Mesothelial cell of epicardium (in vitro differentiated cells): ENCODE measurements at regions not wholly inside any gene's neighbourhood (a gene's known extent, or its start where the extent isn't known, plus 50 kb on each side); places are given as distances from the start of the nearest gene placed in this dataset.

Source experiments
- DNase-seq, 2 experiments: peaks; one replicate each; pipeline ENCODE4 v3.0.0; 2021; ENCODE audit warnings: low spot score in 2 of 2; ENCODE audit not compliant: unreplicated experiment in 2 of 2
- H3K27ac Mint-ChIP-seq: 2 replicates; pipeline ENCODE4 v1.8.0; 2021; ENCODE audit warnings: mixed read lengths
- H3K27me3 Mint-ChIP-seq: 2 replicates; pipeline ENCODE4 v1.8.0; 2021; ENCODE audit warnings: low read depth, mixed read lengths
- H3K36me3 Mint-ChIP-seq: 2 replicates; pipeline ENCODE4 v1.8.0; 2021; ENCODE audit warnings: mixed read lengths
- H3K4me1 Mint-ChIP-seq: 2 replicates; pipeline ENCODE4 v1.8.0; 2021; ENCODE audit warnings: mixed read lengths
- H3K4me3 Mint-ChIP-seq: 2 replicates; pipeline ENCODE4 v1.8.0; 2021; ENCODE audit warnings: mild to moderate bottlenecking, moderate library complexity, mixed read lengths
- H3K9me3 Mint-ChIP-seq: 2 replicates; pipeline ENCODE4 v1.8.0; 2021; ENCODE audit warnings: mixed read lengths
- CTCF ChIP-seq: fragments of 200-600 bp; sonication (generic); IDR thresholded peaks from one replicate; pipeline ENCODE4 v1.5.0; 2021; ENCODE audit warnings: antibody characterized with exemption; ENCODE audit not compliant: unreplicated experiment

- Mint-ChIP-seq H3K9me3 (no peaks in the 10 kb centered on the region), H3K27me3 (peaks cover 21% of the 10 kb centered on the region), H3K4me1 (no peaks in the 10 kb centered on the region), H3K36me3 (no peaks in the 10 kb centered on the region), H3K27ac (no peak overlapping the region), H3K4me3 (no peak overlapping the region)
- no peak for DNase-seq
- TF ChIP-seq CTCF, result no peak
These were observed 81.6 kb downstream of the PLXNA1 start for GRCh38 chr3:127064391-127065137.

DNA sequence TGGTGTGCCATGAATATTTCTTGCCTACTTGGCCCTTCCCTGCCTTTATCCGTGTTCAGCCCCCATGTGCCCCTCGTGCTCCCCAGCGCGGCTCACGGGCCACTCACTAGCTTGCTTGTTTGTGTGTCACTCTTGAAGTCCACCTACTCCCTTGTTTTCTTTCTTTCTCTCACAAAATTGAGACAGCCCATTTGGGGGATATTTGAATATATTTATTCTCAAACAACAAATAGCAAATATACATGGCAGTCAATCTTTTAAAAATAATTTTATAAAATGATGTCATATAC lies 82.2 kb downstream of the PLXNA1 start:
- Mint-ChIP-seq H3K27me3 (peaks cover 23% of the 10 kb centered on the region), H3K4me1 (no peaks in the 10 kb centered on the region), H3K9me3 (no peaks in the 10 kb centered on the region), H3K36me3 (no peaks in the 10 kb centered on the region), H3K4me3 (no peak overlapping the region), H3K27ac (no peak overlapping the region)
- no peak for TF ChIP-seq CTCF
- no peak for DNase-seq

DNA sequence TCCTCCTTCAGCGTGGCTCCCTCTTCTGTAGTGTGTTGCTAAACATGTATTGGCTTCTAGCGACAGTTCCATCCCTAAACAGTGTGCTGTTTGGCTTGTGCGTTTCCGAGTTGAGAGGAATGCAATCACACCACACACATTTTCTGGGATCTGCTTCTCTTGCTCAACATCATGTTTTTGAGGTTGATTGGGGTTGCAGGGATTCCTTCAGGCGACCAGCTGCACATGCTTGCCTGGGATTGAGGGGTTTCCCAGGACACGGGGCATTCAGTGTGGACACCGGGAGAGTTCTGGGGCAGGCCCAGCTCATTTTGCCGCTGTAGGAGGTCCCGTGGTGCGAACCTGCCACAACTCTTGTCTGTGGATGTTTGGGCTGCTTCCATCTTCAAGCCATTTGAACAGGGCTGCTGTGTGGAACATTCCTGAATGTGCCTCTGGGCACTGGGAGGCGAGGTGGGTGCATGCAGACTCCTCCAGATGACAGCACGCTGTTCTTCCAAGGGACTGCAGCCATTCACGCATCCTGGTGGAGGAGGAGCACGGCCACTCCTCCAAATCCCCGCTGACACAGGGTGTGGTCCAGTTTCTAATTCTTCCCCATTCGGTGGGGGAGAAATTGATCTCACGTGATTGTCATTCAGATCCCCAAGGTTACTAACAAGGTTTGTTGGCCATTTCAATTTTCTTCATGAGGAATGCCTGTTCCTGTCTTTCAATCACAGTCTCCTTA lies 82.8 kb downstream of the PLXNA1 start:
- no peaks in the 10 kb centered on the region for H3K36me3 Mint-ChIP-seq

DNA sequence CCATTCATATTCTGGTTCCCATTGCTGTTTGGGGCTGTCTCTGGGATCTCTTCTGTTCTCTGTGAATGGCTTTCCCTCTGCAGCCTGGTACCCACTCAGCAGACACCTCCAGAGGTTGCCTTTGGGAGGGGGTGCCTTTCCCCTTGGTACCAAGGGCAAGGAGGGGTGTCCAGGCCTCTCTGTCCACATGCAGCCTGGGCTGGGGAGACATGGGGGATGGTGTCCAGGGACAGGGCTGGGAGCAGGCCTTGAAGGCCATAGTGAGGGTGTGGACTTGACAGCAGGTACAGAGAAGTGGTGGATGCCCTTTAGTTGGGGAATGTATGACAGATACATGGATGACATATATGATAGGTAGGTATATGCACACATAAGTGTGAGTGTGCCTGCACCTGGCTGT lies 83.7 kb downstream of the PLXNA1 start:
- peaks cover 27% of the 10 kb centered on the region for H3K27me3 Mint-ChIP-seq
- DNase-seq, result no peak
- no peak for TF ChIP-seq CTCF
- no peaks in the 10 kb centered on the region for H3K4me1 Mint-ChIP-seq
- H3K36me3 Mint-ChIP-seq, result no peaks in the 10 kb centered on the region
- no peak overlapping the region for H3K27ac Mint-ChIP-seq
- no peak overlapping the region for H3K4me3 Mint-ChIP-seq
- no peaks in the 10 kb centered on the region for H3K9me3 Mint-ChIP-seq

More for the DNA sequence above, 82.8 kb downstream of the PLXNA1 start:
- H3K4me3 Mint-ChIP-seq, result no peak overlapping the region
- no peaks in the 10 kb centered on the region for H3K9me3 Mint-ChIP-seq
- peaks cover 22% of the 10 kb centered on the region for H3K27me3 Mint-ChIP-seq
- H3K27ac Mint-ChIP-seq, result no peak overlapping the region
- H3K4me1 Mint-ChIP-seq, result no peaks in the 10 kb centered on the region
- DNase-seq, result no peak
- no peak for TF ChIP-seq CTCF

GRCh38 chr3:127067116-127067910 lies 84.4 kb downstream of the PLXNA1 start:
- DNase-seq, result no peak
- Mint-ChIP-seq H3K27me3 (peaks cover 25% of the 10 kb centered on the region), H3K36me3 (no peaks in the 10 kb centered on the region), H3K9me3 (no peaks in the 10 kb centered on the region), H3K4me3 (no peak overlapping the region), H3K27ac (no peak overlapping the region), H3K4me1 (no peaks in the 10 kb centered on the region)
- TF ChIP-seq CTCF, result no peak
